GM18502 (cell line): ENCODE measurements at regions not wholly inside any gene's neighbourhood (a gene's known extent, or its start where the extent isn't known, plus 50 kb on each side); places are given as distances from the start of the nearest gene placed in this dataset.

Source experiments
- ATAC-seq: cut with Tn5 transposase; IDR thresholded peaks from one replicate; pipeline ENCODE4 v1.9.1; 2021; ENCODE audit warnings: mild to moderate bottlenecking; ENCODE audit not compliant: unreplicated experiment, poor library complexity

- ATAC-seq, result no peak
Measured at GRCh38 chr2:123165616-123166015, 859.5 kb upstream of the CNTNAP5 start.

DNA sequence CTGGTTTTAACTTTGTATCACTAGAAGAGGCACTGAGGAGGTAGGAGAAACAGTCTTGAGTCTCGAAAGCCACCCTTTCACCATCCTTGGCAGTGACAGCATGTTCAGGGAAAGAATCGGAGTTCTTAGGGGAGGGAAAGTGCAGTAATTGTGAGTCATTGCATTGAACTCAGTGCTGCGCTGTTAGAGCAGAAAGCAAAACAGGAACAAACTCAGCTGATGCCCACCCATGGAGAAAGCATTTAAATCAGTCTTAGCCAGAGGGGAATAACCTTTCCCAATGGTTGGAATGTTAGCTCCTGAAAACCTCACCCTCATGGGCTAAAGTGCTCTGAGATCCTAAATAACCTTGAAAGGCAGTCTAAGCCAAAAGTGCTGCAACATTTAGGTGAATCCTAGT, 845.6 kb upstream of the CNTNAP5 start:
- ATAC-seq, result no peak

DNA sequence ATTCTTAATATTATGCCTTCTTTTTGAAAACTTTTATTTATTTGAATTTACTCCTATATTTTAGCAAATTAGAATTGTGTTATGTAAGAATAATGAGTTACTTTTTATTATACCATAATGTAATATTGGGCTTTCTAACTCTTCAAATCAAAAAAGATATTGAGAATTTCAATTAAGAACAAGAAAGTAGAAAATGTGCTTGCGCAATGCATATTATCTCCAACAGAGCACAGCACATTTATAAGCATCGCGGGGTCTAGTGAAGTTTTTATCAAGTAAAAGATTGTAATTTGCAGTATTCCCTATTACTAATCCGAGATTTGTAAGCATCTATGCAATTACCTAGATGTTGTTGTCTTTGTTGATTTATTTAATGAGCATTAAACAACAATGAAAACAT, 829.1 kb upstream of the CNTNAP5 start:
- no peak for ATAC-seq

DNA sequence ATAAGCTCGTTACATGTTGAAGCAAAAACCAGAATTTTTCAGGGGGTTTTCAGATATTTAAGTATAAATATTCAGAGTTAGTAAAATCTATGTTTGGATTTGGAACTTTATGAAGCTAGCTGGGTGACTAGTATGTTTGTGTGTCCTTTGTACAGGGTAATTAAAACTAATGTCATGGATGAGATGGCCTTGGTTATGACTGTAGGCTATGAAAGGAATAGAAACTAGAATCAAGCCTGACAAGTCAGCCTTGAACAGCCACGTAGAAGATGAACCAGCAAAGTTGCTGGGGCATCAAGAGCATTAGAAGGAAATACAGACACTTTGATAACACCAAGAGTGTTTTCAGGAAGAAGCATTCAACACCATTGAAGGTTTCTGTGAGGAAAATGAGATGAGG, 825.1 kb upstream of the CNTNAP5 start:
- ATAC-seq, result no peak

DNA sequence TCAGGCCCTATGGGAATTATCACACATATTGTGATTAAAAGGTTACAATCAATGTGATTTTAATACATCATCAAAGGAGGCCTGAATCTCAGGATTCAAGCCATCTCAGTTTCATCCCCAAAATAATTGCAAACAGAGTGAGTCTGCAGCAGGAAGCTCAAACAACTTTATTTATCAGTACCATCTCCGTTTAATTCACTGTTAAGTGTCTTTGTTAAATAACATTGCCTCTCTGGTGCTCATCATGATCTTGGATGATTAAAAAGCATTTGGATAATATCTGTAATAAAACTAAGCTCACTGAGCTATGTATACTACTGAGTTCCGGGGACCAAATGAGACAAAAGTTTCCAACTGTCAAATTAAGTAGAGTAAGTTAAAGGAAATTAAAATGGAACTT, 817.8 kb upstream of the CNTNAP5 start:
- no peak for ATAC-seq

GRCh38 chr2:123209202-123209601, 815.9 kb upstream of the CNTNAP5 start:
- ATAC-seq, result no peak

- ATAC-seq, result no peak
Measured at GRCh38 chr2:123211181-123211580, 813.9 kb upstream of the CNTNAP5 start.

GRCh38 chr2:123245156-123245555, 779.9 kb upstream of the CNTNAP5 start:
- no peak for ATAC-seq

- no peak for ATAC-seq
Measured at GRCh38 chr2:123258877-123259539, 766.1 kb upstream of the CNTNAP5 start.

DNA sequence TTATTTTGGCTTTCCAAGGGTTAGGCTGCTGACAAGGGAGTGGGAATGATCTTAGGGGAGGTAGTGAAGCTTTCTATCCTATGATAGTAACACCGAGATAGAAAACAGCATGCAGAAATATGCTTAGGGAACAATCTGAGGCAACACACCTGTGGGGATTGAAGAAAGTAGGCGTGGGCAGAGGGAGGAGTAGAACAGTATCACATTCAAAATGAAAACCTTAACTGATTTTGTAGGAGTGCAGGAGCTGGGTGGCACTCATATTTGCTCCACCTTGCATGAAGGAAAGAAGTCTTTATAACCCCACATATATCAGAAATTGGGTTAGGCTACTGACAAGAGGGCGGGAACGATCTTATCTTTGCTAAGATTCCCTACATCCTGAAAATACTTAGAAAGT, 762.2 kb upstream of the CNTNAP5 start:
- no peak for ATAC-seq

DNA sequence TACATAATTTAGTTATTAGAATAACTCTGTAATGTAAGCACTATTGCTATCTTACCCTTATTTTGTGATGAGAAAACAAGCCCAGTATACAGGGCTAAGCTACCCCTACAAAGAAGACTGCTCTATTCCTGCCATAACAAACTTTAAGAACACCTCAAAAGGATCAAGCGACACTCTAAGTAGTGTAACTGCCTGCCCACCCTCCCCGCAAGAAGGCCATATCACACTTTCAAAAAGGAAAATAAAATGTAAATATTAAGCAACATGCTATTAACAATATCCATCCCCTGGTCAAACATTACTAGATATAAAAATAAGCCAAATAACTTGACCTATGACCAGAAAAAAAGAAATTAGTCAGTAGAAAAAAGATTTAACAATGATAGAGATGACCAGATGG, 741.7 kb upstream of the CNTNAP5 start:
- ATAC-seq, result no peak

GRCh38 chr2:123303731-123304130, 721.4 kb upstream of the CNTNAP5 start:
- ATAC-seq, result no peak
